HG02870 (cell line): ENCODE measurements at regions not wholly inside any gene's neighbourhood (a gene's known extent, or its start where the extent isn't known, plus 50 kb on each side); places are given as distances from the start of the nearest gene placed in this dataset.

Source experiments
- ATAC-seq: cut with Tn5 transposase; IDR thresholded peaks from one replicate; pipeline ENCODE4 v1.9.1; 2021; ENCODE audit warnings: mild to moderate bottlenecking, moderate library complexity; ENCODE audit not compliant: unreplicated experiment

GRCh38 chr5:4896328-4896727 is 243.8 kb upstream of the ADAMTS16 start:
- no peak for ATAC-seq

GRCh38 chr5:4901305-4901811 is 238.8 kb upstream of the ADAMTS16 start:
- ATAC-seq, result no peak

- no peak for ATAC-seq
Observed at GRCh38 chr5:4901924-4902323, 238.2 kb upstream of the ADAMTS16 start.

GRCh38 chr5:4905674-4906520 is 234.2 kb upstream of the ADAMTS16 start:
- no peak for ATAC-seq

GRCh38 chr5:4906786-4907185 is 233.3 kb upstream of the ADAMTS16 start:
- no peak for ATAC-seq

GRCh38 chr5:4907571-4907970 is 232.6 kb upstream of the ADAMTS16 start:
- ATAC-seq, result no peak

GRCh38 chr5:4909086-4909485 is 231.0 kb upstream of the ADAMTS16 start:
- no peak for ATAC-seq

- no peak for ATAC-seq
Observed at GRCh38 chr5:4911646-4912403, 228.3 kb upstream of the ADAMTS16 start.

GRCh38 chr5:4921929-4922328 is 218.2 kb upstream of the ADAMTS16 start:
- ATAC-seq, result no peak

GRCh38 chr5:4924577-4924976 is 215.6 kb upstream of the ADAMTS16 start:
- no peak for ATAC-seq

- ATAC-seq, result no peak
Observed at GRCh38 chr5:4927097-4927496, 213.0 kb upstream of the ADAMTS16 start.

GRCh38 chr5:4928409-4928808 is 211.7 kb upstream of the ADAMTS16 start:
- ATAC-seq, result no peak

- no peak for ATAC-seq
Observed at GRCh38 chr5:4929092-4929655, 211.0 kb upstream of the ADAMTS16 start.

- no peak for ATAC-seq
Observed at GRCh38 chr5:4939042-4939781, 200.9 kb upstream of the ADAMTS16 start.

GRCh38 chr5:4941161-4941560 is 199.0 kb upstream of the ADAMTS16 start:
- no peak for ATAC-seq

GRCh38 chr5:4941957-4942830 is 197.9 kb upstream of the ADAMTS16 start:
- ATAC-seq, result no peak

- ATAC-seq, result no peak
Observed at GRCh38 chr5:4942831-4943178, 197.3 kb upstream of the ADAMTS16 start.

GRCh38 chr5:4945296-4945695 is 194.8 kb upstream of the ADAMTS16 start:
- ATAC-seq, result no peak

GRCh38 chr5:4947106-4947505 is 193.0 kb upstream of the ADAMTS16 start:
- ATAC-seq, result no peak

GRCh38 chr5:4947893-4948536 is 192.1 kb upstream of the ADAMTS16 start:
- no peak for ATAC-seq
